NCI-H510A (cell line): ENCODE measurements at regions not wholly inside any gene's neighbourhood (a gene's known extent, or its start where the extent isn't known, plus 50 kb on each side); places are given as distances from the start of the nearest gene placed in this dataset.
"Not testable (repeated sequence)": the region's sequence is repeated elsewhere in the genome, so short reads cannot be mapped to it uniquely, and the experiment has no call there.

Source experiments
- DNase-seq: peaks from one replicate; lab custom pipeline; 2025; lab: John Stamatoyannopoulos, UW

GRCh38 chr1:30660241-30660640 is 63.1 kb downstream of the MATN1 start:
- DNase-seq = no peak

GRCh38 chr1:30659702-30660101 is 63.7 kb downstream of the MATN1 start:
- DNase-seq = no peak

DNA sequence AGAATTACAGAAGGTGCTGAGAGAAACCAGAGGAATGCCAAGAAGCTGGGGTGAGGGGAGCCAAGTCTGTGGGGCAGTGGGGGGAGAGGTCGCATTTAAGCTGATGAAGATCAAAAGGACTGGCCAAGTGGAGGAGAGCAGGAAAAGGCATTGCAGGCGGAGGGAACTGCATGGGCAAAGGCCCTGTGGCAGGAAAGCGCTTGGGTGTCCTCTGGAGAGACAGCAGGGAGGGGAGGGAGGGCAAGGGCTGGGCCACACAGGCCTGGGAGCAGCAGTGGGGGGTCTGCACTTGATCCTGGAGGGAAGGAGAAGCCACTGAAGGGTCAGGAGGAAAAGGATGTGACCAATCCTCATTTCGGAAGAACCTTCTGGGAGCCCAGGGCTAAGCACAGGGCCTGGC is 65.0 kb downstream of the MATN1 start:
- DNase-seq = not testable (repeated sequence)

- DNase-seq = no peak
Observed at GRCh38 chr1:30658014-30658336, 65.4 kb downstream of the MATN1 start.

GRCh38 chr1:30657131-30658013 is 66.0 kb downstream of the MATN1 start:
- no peak for DNase-seq

- DNase-seq = no peak
Observed at GRCh38 chr1:30656171-30656940, 67.0 kb downstream of the MATN1 start.

DNA sequence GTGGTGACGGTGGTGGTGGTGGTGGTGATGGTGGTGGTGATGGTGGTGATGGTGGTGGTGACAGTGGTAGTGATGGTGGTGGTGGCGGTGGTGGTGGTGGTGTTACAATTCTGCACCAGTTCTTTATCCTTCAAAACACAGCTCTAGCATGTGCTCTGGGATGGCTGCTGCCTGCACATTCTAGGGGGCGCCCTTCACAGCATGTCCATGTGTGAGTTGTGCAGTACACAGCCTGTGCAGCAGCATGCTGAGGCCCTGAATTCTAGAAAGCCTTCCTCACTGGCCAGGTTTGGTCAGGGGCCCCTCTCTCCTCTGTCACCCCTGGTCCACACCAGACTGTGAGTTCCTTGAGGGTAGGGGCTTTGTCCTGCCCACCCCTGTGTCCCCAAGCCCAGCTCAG is 67.7 kb downstream of the MATN1 start:
- DNase-seq = no peak

GRCh38 chr1:30654188-30654587 is 69.2 kb downstream of the MATN1 start:
- DNase-seq = no peak

GRCh38 chr1:30652152-30652841 is 71.1 kb downstream of the MATN1 start:
- no peak for DNase-seq

GRCh38 chr1:30651395-30651794 is 72.0 kb downstream of the MATN1 start:
- DNase-seq = not testable (repeated sequence)

GRCh38 chr1:30650968-30651320 is 72.4 kb downstream of the MATN1 start:
- no peak for DNase-seq

DNA sequence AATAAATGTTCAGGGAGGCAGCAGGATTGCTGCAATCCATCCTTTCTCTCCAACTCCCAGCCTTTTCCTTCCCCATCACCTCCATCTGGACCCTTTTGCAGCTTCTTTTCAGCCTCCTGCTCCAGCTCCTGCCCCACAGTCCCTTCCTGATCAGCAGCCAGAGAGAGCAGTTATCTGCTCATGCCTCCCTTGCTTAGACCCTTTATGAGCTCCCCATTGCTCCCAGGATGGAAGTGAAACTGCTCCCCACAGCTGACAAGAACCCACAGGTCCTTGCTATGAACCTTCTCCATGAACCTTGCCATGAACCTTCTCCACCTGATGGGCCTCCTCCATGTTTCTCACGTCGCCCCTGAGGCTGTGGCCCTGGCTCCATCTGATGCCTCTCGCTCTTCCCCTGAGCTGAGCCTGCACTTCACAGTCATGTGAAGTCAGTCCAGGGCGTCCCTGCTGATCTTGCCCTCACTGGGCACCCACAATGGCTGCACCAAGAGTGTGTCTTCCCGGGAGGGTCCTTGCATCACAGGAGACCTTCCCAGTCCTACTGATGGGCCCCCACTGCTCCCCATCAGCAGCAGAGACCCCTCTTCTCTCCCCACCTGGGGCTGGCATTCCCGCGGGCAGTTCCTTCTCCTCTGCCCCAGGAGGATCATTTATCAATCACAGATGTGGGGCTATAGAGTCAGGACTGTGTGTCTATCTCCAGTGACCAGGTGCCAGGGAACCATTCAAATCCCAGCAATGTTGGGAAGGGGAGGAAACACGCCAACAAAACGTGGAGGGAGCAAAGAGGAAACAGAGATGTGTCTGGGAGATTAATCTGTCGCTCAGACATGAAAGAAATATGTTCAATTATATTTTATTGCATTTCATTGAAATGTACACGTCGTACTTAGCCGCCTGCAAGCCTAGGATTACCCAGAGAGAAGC is 73.1 kb downstream of the MATN1 start:
- no peak for DNase-seq

- no peak for DNase-seq
Observed at GRCh38 chr1:30649321-30649991, 73.9 kb downstream of the MATN1 start.

DNA sequence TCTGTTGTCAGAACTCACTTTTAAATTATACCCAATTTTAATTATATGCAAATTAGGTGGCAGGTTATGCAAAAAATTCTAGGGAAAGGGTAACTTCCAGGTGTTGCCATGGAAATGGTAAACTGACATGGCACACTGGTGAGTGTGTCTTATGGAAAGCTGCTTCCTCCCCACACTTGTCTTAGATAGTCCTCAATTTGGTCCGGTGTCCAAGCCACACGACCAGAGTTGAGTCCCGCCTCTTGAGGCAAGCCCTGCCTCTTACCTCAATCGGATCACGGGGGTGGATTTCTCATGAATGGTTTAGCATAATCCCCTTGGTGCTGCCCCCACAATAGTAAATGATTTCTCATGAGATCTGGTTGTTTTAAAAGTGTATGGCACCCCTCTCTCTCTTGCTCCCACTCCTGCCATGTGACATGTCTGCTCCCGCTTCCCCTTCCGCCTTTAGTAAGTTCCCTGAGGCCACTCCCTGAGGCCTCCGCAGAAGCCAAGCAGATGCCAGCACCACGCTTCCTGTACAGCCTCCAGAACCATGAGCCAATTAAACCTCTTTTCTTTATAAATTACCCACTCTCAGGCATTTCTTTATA is 74.9 kb downstream of the MATN1 start:
- DNase-seq = no peak

- no peak for DNase-seq
Observed at GRCh38 chr1:30645807-30646206, 77.6 kb downstream of the MATN1 start.

DNA sequence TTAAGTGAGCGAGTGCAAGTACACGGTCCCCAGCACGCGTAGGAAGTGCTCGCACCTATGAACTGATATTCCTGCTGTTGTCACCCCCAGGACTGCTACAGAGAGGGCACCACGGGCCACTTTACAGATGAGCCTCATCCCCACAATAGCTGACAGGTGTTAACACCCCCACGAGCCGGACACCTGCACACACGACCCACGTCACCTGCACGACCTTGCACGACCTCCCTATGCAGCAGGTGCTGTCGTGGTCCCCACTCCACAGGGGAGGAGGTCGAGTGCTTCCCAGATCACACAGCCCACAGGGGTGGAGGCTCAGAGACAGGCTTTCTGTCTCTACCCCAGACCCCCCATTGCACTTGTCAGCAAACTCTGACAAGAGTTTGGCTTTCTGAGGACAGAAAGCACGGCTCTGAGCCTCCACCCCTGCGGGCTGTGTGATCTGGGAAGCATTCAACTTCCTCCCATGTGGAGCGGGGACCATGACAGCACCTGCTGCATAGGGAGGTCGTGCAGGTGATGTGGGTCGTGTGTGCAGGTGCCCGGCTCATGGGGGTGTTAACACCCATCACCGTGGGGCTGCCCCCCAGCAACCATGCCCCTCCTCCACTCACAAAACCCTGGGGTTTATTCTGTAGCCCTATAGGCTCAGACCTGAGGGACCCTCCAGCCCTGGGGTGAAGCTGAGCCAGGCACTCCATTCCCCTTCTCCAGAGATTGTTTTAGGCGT is 80.8 kb downstream of the MATN1 start:
- no peak for DNase-seq

GRCh38 chr1:30641572-30642353 is 81.6 kb downstream of the MATN1 start:
- DNase-seq = no peak

DNA sequence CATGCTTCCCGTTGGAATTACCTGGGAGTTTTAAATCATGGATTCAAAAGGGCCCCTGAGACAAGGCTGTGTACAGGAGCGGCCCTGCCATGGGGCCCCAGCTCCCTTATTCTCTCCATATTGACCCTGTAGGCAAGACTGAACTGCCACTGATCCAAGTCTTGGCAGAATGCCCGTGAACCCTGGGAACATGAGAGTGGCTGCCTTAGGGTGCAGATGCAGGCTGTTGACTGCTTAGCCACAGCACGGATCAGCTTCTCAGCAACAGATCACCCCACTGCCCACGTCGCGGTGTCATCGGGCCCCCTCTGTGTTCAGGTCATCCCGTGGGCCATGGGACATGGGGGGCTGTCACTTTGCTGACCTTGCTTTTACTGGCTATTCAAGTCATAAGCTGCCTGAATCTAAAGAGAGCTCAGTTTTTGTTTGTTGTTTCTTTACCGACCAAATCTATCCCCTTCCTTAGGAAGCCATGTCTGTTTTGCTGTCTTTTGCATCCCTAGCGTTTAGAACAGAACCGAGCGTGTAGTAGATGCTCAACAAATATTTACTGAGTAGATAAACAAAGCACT is 83.4 kb downstream of the MATN1 start:
- no peak for DNase-seq

GRCh38 chr1:30638811-30639210 is 84.6 kb downstream of the MATN1 start:
- no peak for DNase-seq
